MM.1S (cell line): ENCODE measurements at regions not wholly inside any gene's neighbourhood (a gene's known extent, or its start where the extent isn't known, plus 50 kb on each side); places are given as distances from the start of the nearest gene placed in this dataset.

Source experiments
- DNase-seq: peaks from one replicate; pipeline ENCODE4 v3.0.0-alpha.2; 2015
- H2AFZ ChIP-seq: fragments of 300-600 bp; sonication (generic); 2 replicates; pipeline ENCODE4 v1.6.0; 2016; ENCODE audit warnings: antibody characterized with exemption, low read length
- H3F3A ChIP-seq: fragments of 300-600 bp; sonication (generic); 2 replicates; pipeline ENCODE4 v1.6.1; 2016; ENCODE audit warnings: mild to moderate bottlenecking, antibody characterized with exemption, low read length, moderate library complexity, mixed read lengths; ENCODE audit not compliant: insufficient read depth
- H3K27ac ChIP-seq: fragments of 300-600 bp; sonication (generic); 2 replicates; pipeline ENCODE4 v1.5.1; 2016; ENCODE audit warnings: mild to moderate bottlenecking, low read length
- H3K27me3 ChIP-seq: fragments of 300-600 bp; sonication (generic); replicated peaks from 2 replicates; pipeline ENCODE4 v1.6.0; 2016; ENCODE audit warnings: low read length; ENCODE audit not compliant: insufficient read depth
- H3K36me3 ChIP-seq: fragments of 300-600 bp; sonication (generic); replicated peaks from 2 replicates; pipeline ENCODE4 v1.6.1; 2016; ENCODE audit warnings: mild to moderate bottlenecking, low read length, mixed read lengths; ENCODE audit not compliant: insufficient read depth
- H3K4me1 ChIP-seq: fragments of 300-600 bp; sonication (generic); 2 replicates; pipeline ENCODE4 v1.6.1; 2016; ENCODE audit warnings: low read length, mixed read lengths
- H3K4me2 ChIP-seq: fragments of 300-600 bp; sonication (generic); 2 replicates; pipeline ENCODE4 v1.6.0; 2016; ENCODE audit warnings: low read depth, low read length
- H3K4me3 ChIP-seq: fragments of 300-600 bp; sonication (generic); 2 replicates; pipeline ENCODE4 v1.5.1; 2016; ENCODE audit warnings: low read length, mixed read lengths
- H3K79me2 ChIP-seq: fragments of 300-600 bp; sonication (generic); 2 replicates; pipeline ENCODE4 v1.6.1; 2016; ENCODE audit warnings: mixed run types, low read length, mixed read lengths
- H3K9ac ChIP-seq: fragments of 300-600 bp; sonication (generic); 2 replicates; pipeline ENCODE4 v1.6.1; 2016; ENCODE audit warnings: low read length, mixed read lengths
- H3K9me2 ChIP-seq: fragments of 300-600 bp; sonication (generic); replicated peaks from 2 replicates; pipeline ENCODE4 v1.6.1; 2016; ENCODE audit warnings: mild to moderate bottlenecking, low read length, mixed read lengths; ENCODE audit not compliant: insufficient read depth
- H3K9me3 ChIP-seq: fragments of 300-600 bp; sonication (generic); replicated peaks from 2 replicates; pipeline ENCODE4 v1.6.1; 2016; ENCODE audit warnings: mild to moderate bottlenecking, low read length, mixed read lengths; ENCODE audit not compliant: insufficient read depth
- H4K20me1 ChIP-seq: fragments of 300-600 bp; sonication (generic); 2 replicates; pipeline ENCODE4 v1.6.1; 2016; ENCODE audit warnings: mild to moderate bottlenecking, low read length, moderate library complexity, mixed read lengths; ENCODE audit not compliant: insufficient read depth
- EZH2 ChIP-seq: fragments of 300-600 bp; sonication (generic); optimal IDR thresholded peaks from 2 replicates; pipeline ENCODE3; 2017; ENCODE audit warnings: low read depth, mild to moderate bottlenecking, antibody characterized with exemption, low read length, mixed read lengths
- EZH2phosphoT487 ChIP-seq: fragments of 300-600 bp; sonication (generic); IDR thresholded peaks from 2 replicates; pipeline ENCODE4 v1.6.1; 2018; ENCODE audit warnings: antibody characterized with exemption, low read length
- TF ChIP-seq, protein P1 (sequence below): fragments of 300-600 bp; sonication (generic); IDR thresholded peaks from 2 replicates; pipeline ENCODE4 v1.5.1; 2016; ENCODE audit warnings: antibody characterized with exemption, low read length, mixed read lengths

DNA sequence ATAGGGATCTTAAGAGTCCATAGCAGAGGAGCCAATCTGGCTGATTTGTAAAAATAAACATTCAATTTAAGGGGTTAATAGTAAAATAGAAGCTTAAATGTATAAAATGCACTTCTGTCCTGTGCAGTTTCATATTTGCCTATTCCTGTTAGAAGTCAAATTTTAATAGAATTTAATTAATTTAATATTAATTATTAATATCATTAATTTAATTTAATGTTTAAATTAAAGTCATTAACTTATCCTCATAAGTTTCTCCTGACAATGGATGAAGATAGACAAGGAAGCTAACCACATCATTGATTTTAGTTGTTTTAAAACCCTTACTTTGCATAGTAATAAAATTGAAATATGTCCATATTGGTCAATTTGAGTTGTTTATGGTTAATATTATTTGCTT is 1096.2 kb upstream of the EPHA6 start:
- Histone ChIP-seq H4K20me1 (no peaks in the 10 kb centered on the region), H3K9me2 (no peaks in the 10 kb centered on the region), H3F3A (no peaks in the 10 kb centered on the region), H3K4me3 (no peak overlapping the region), H3K4me2 (no peak overlapping the region), H2AFZ (no peak overlapping the region), H3K27me3 (no peaks in the 10 kb centered on the region), H3K79me2 (no peaks in the 10 kb centered on the region), H3K4me1 (no peaks in the 10 kb centered on the region), H3K36me3 (no peaks in the 10 kb centered on the region), H3K27ac (no peak overlapping the region), H3K9ac (no peak overlapping the region), H3K9me3 (no peaks in the 10 kb centered on the region)
- TF ChIP-seq EZH2phosphoT487, result no peak
- TF ChIP-seq EZH2, result no peak
- TF ChIP-seq, protein P1, sequence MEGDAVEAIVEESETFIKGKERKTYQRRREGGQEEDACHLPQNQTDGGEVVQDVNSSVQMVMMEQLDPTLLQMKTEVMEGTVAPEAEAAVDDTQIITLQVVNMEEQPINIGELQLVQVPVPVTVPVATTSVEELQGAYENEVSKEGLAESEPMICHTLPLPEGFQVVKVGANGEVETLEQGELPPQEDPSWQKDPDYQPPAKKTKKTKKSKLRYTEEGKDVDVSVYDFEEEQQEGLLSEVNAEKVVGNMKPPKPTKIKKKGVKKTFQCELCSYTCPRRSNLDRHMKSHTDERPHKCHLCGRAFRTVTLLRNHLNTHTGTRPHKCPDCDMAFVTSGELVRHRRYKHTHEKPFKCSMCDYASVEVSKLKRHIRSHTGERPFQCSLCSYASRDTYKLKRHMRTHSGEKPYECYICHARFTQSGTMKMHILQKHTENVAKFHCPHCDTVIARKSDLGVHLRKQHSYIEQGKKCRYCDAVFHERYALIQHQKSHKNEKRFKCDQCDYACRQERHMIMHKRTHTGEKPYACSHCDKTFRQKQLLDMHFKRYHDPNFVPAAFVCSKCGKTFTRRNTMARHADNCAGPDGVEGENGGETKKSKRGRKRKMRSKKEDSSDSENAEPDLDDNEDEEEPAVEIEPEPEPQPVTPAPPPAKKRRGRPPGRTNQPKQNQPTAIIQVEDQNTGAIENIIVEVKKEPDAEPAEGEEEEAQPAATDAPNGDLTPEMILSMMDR, result no peak
- no peak for DNase-seq

DNA sequence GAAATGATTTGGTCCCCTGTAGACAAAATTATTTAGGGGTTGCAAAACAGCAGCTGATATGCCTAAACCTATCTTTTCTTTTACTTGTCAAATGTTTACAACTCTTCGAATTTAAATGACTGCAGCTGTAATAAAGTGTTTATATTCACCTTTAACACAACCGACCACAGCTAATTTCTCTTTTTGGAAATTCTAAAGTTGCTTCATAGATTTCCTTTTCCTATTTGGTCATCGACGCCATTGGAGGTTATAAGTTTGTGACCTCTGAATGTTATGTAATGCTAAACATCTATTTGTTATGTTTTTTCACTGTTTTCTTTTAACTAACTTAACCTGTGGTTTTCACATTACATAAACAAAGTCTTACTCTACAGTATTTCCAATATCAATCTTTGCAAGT is 1094.9 kb upstream of the EPHA6 start:
- Histone ChIP-seq H3K27ac (no peak overlapping the region), H2AFZ (no peak overlapping the region), H3K36me3 (no peaks in the 10 kb centered on the region), H3K9me2 (no peaks in the 10 kb centered on the region), H3K9ac (no peak overlapping the region), H3K4me1 (no peaks in the 10 kb centered on the region), H3K79me2 (no peaks in the 10 kb centered on the region), H3F3A (no peaks in the 10 kb centered on the region), H3K4me2 (no peak overlapping the region), H3K9me3 (no peaks in the 10 kb centered on the region), H3K27me3 (no peaks in the 10 kb centered on the region), H4K20me1 (no peaks in the 10 kb centered on the region), H3K4me3 (no peak overlapping the region)
- no peak for DNase-seq
- TF ChIP-seq EZH2, result no peak
- no peak for TF ChIP-seq EZH2phosphoT487
- TF ChIP-seq, protein P1, result no peak

DNA sequence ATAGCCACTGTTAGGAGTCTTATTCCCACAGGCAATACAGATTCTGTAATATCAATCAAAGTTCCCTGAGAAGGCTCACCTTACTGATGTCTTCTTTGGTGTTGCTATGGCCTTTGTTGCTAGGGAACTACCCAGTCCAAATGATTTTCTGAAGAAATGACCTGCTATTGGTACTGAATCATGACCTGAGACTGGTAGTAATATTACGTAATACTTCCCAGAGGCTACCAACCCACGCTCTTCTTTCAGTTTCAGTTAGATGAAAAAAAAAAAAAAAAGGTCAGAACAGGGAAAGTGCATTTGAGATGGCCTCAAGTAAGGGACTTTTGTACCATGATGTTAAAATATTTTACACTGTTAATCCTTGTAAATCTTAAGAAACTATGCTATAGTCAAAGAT is 1092.5 kb upstream of the EPHA6 start:
- no peaks in the 10 kb centered on the region for H3K36me3 ChIP-seq
- H3K9me2 ChIP-seq, result no peaks in the 10 kb centered on the region
- no peak overlapping the region for H3K4me3 ChIP-seq
- TF ChIP-seq EZH2 (no peak), EZH2phosphoT487 (no peak)
- TF ChIP-seq, protein P1, result no peak
- no peak overlapping the region for H2AFZ ChIP-seq
- no peak overlapping the region for H3K27ac ChIP-seq
- H4K20me1 ChIP-seq, result no peaks in the 10 kb centered on the region
- DNase-seq, result peak; percentile 13
- H3K79me2 ChIP-seq, result no peaks in the 10 kb centered on the region
- no peaks in the 10 kb centered on the region for H3F3A ChIP-seq
- no peaks in the 10 kb centered on the region for H3K4me1 ChIP-seq
- no peak overlapping the region for H3K9ac ChIP-seq
- H3K27me3 ChIP-seq, result no peaks in the 10 kb centered on the region
- no peak overlapping the region for H3K4me2 ChIP-seq
- no peaks in the 10 kb centered on the region for H3K9me3 ChIP-seq
